GM21619 (cell line): ENCODE measurements at regions not wholly inside any gene's neighbourhood (a gene's known extent, or its start where the extent isn't known, plus 50 kb on each side); places are given as distances from the start of the nearest gene placed in this dataset.
A peak's percentile ranks its signal among the peaks of the same experiment; 100 is the strongest.
"Not testable (repeated sequence)": the region's sequence is repeated elsewhere in the genome, so short reads cannot be mapped to it uniquely, and the experiment has no call there.

Experiments
- ATAC-seq: cut with Tn5 transposase; IDR thresholded peaks from one replicate; pipeline ENCODE4 v1.9.1; 2021; ENCODE audit not compliant: unreplicated experiment

- ATAC-seq, result peak; percentile 65
Measured at GRCh38 chr1:192476802-192477298, 98.7 kb upstream of the RGS1 start.

GRCh38 chr1:192477630-192478029, 97.9 kb upstream of the RGS1 start:
- peak; percentile 69 for ATAC-seq

GRCh38 chr1:192485692-192486436, 89.7 kb upstream of the RGS1 start:
- no peak for ATAC-seq

GRCh38 chr1:192488058-192488457, 87.5 kb upstream of the RGS1 start:
- ATAC-seq, result no peak

- no peak for ATAC-seq
Measured at GRCh38 chr1:192489047-192489446, 86.5 kb upstream of the RGS1 start.

GRCh38 chr1:192489748-192490147, 85.8 kb upstream of the RGS1 start:
- peak; percentile 89 for ATAC-seq

- ATAC-seq, result no peak
Measured at GRCh38 chr1:192491804-192492554, 83.6 kb upstream of the RGS1 start.

GRCh38 chr1:192493584-192493983, 82.0 kb upstream of the RGS1 start:
- ATAC-seq, result no peak

GRCh38 chr1:192496369-192497056, 79.1 kb upstream of the RGS1 start:
- ATAC-seq, result no peak

- ATAC-seq, result no peak
Measured at GRCh38 chr1:192497214-192497794, 78.3 kb upstream of the RGS1 start.

- not testable (repeated sequence) for ATAC-seq
Measured at GRCh38 chr1:192498092-192498491, 77.5 kb upstream of the RGS1 start.

GRCh38 chr1:192499061-192499581, 76.5 kb upstream of the RGS1 start:
- ATAC-seq, result not testable (repeated sequence)

GRCh38 chr1:192500541-192500940, 75.0 kb upstream of the RGS1 start:
- not testable (repeated sequence) for ATAC-seq

GRCh38 chr1:192506741-192507155, 68.8 kb upstream of the RGS1 start:
- peak; percentile 100 for ATAC-seq

- peak; percentile 24 for ATAC-seq
Measured at GRCh38 chr1:192512426-192513162, 63.0 kb upstream of the RGS1 start.

- ATAC-seq, result no peak
Measured at GRCh38 chr1:192513196-192513595, 62.4 kb upstream of the RGS1 start.

- no peak for ATAC-seq
Measured at GRCh38 chr1:192513697-192514096, 61.9 kb upstream of the RGS1 start.

GRCh38 chr1:192516776-192517297, 58.7 kb upstream of the RGS1 start:
- peak; percentile 97 for ATAC-seq

GRCh38 chr1:192517716-192518355, 57.7 kb upstream of the RGS1 start:
- not testable (repeated sequence) for ATAC-seq
